ENCODE measurements at regions not wholly inside any gene's neighbourhood (a gene's known extent, or its start where the extent isn't known, plus 50 kb on each side); places are given as distances from the start of the nearest gene placed in this dataset.

GRCh38 chr14:85907536-85907935 lies 377.6 kb downstream of the FLRT2 start:
- no peaks in the 10 kb centered on the region for H3K9me3 ChIP-seq (replicated peaks; ENCODE audit: control insufficient read depth, insufficient read depth, low read length)
- no peak overlapping the region for H3K9ac ChIP-seq (replicated peaks; ENCODE audit: extremely low read depth, insufficient read depth, low read length)
- no peaks in the 10 kb centered on the region for H3K27me3 ChIP-seq (ENCODE audit: control insufficient read depth in 2 of 2, insufficient read depth in 2 of 2, low read length in 2 of 2)
- H4K20me1 ChIP-seq (replicated peaks; ENCODE audit: control insufficient read depth, extremely low read depth, insufficient read depth, low read length), result no peaks in the 10 kb centered on the region
- intact Hi-C loops (cut with micrococcal nuclease) (no loop called here), dilution Hi-C loops (cut with MboI; ENCODE audit: extremely low pct_ligation_motif_present, low sequenced_read_pairs) (no loop called here)
- H3K9me1 ChIP-seq (replicated peaks; ENCODE audit: control insufficient read depth, extremely low read depth, insufficient read depth, low read length), result no peaks in the 10 kb centered on the region
- no peaks in the 10 kb centered on the region for H3K36me3 ChIP-seq (ENCODE audit: control insufficient read depth in 2 of 2, extremely low read depth in 1 of 2, insufficient read depth in 2 of 2, low read length in 2 of 2)
- no peaks in the 10 kb centered on the region for H3K79me2 ChIP-seq (ENCODE audit: control insufficient read depth, insufficient read depth, low read length)
- no TSS peak for BruUV-seq (replicated peaks)
- H2AFZ ChIP-seq (ENCODE audit: low read depth, low read length), result no peak overlapping the region
- FAIRE-seq (no peak), DNase-seq (ENCODE audit: low read depth, low spot score) (no peak)
- H3K4me3 ChIP-seq (replicated peaks in 1 of 3; ENCODE audit: insufficient read depth in 1 of 3, low read depth in 1 of 3, low read length in 3 of 3), result no peak overlapping the region
- POLR2A ChIA-PET, result no interaction called here
- no peak overlapping the region for H3K4me2 ChIP-seq (ENCODE audit: insufficient read depth, low read length)
- no peak overlapping the region for H3K27ac ChIP-seq (ENCODE audit: insufficient read depth, low read depth, low read length)
- TF ChIP-seq EZH2 (IDR thresholded peaks at IDR 0.05; ENCODE audit: borderline replicate concordance, low read depth, low read length, severe bottlenecking) (no peak), CTCF (IDR thresholded peaks at IDR 0.05; ENCODE audit: extremely low read depth in 1 of 2, insufficient read depth in 1 of 2, low read depth in 1 of 2, low read length in 2 of 2) (no peak), GATA2 (IDR thresholded peaks at IDR 0.05; ENCODE audit: insufficient read depth, insufficient read length, low read depth, low read length) (no peak), POLR2A (IDR thresholded peaks at IDR 0.05; ENCODE audit: low read depth, low read length) (no peak), JUN (IDR thresholded peaks at IDR 0.05; ENCODE audit: borderline replicate concordance, insufficient read depth, insufficient read length, low read depth) (no peak), MYC (IDR thresholded peaks at IDR 0.05; ENCODE audit: low read depth, low read length) (no peak), FOS (IDR thresholded peaks at IDR 0.05; ENCODE audit: borderline replicate concordance, insufficient read depth, low read length) (no peak), POLR2AphosphoS5 (IDR thresholded peaks at IDR 0.05; ENCODE audit: insufficient read depth, low read depth, low read length) (no peak), MAX (IDR thresholded peaks at IDR 0.05; ENCODE audit: insufficient read depth, insufficient read length) (no peak)
- CTCF ChIA-PET, result no interaction called here
- H3K4me1 ChIP-seq (ENCODE audit: control insufficient read depth, extremely low read depth, insufficient read depth, low read length), result no peaks in the 10 kb centered on the region
